HepG2 (cell line): ENCODE measurements at regions not wholly inside any gene's neighbourhood (a gene's known extent, or its start where the extent isn't known, plus 50 kb on each side); places are given as distances from the start of the nearest gene placed in this dataset.

Experiments
- ARID5B ChIP-seq: IDR thresholded peaks from 2 replicates; pipeline ENCODE4 v1.4.0; 2020; ENCODE audit warnings: mild to moderate bottlenecking, missing genetic modification reagents
- BCL6 ChIP-seq: IDR thresholded peaks from 2 replicates; pipeline ENCODE4 v1.6.1; 2016; ENCODE audit warnings: missing genetic modification reagents, missing compliant biosample characterization
- DDIT3 ChIP-seq: sonication (generic); formaldehyde crosslinking; IDR thresholded peaks from 2 replicates; pipeline ENCODE4 v1.4.0; 2020; ENCODE audit warnings: mild to moderate bottlenecking, missing genetic modification reagents
- GATAD2A ChIP-seq: IDR thresholded peaks from 2 replicates; pipeline ENCODE4 v1.6.1; 2016
- GZF1 ChIP-seq: sonication (generic); formaldehyde crosslinking; IDR thresholded peaks from 2 replicates; pipeline ENCODE4 v1.5.1; 2020; ENCODE audit warnings: mild to moderate bottlenecking, missing genetic modification reagents
- MBD4 ChIP-seq: IDR thresholded peaks from 2 replicates; pipeline ENCODE4 v1.6.1; 2012; ENCODE audit warnings: low read length, inconsistent platforms, borderline replicate concordance
- MBNL3 ChIP-seq: fragments of 250-450 bp; sonication (Bioruptor Pico); conservative IDR thresholded peaks from 2 replicates; pipeline ENCODE4 v1.8.0; 2022; ENCODE audit warnings: mild to moderate bottlenecking, inconsistent platforms
- NFRKB ChIP-seq: fragments of 450-650 bp; IDR thresholded peaks from 2 replicates; pipeline ENCODE4 v1.6.1; 2017
- RBAK ChIP-seq: sonication (generic); formaldehyde crosslinking; IDR thresholded peaks from 2 replicates; pipeline ENCODE4 v1.5.1; 2020; ENCODE audit warnings: mild to moderate bottlenecking, missing genetic modification reagents
- SOX6 ChIP-seq, 2 experiments: fragments of 450-650 bp in 1 of 2; sonication (generic) in 1 of 2; formaldehyde crosslinking in 1 of 2; IDR thresholded peaks; 2 replicates each; pipeline versions ENCODE4 v1.4.0 to v1.6.1; 2017 to 2020; ENCODE audit warnings: antibody characterized with exemption in 1 of 2, mild to moderate bottlenecking in 1 of 2, missing genetic modification reagents in 1 of 2
- TGIF2 ChIP-seq: IDR thresholded peaks from 2 replicates; pipeline ENCODE4 v1.6.1; 2016; ENCODE audit warnings: control low read depth, missing compliant biosample characterization
- TMF1 ChIP-seq: sonication (generic); formaldehyde crosslinking; IDR thresholded peaks from 2 replicates; pipeline ENCODE4 v1.8.1; 2022; ENCODE audit warnings: low read depth, missing genetic modification reagents
- ZBTB42 ChIP-seq: sonication (generic); formaldehyde crosslinking; IDR thresholded peaks from 2 replicates; pipeline ENCODE4 v1.5.0; 2020; ENCODE audit warnings: mild to moderate bottlenecking, missing genetic modification reagents
- ZFP36 ChIP-seq: fragments of 150-350 bp; IDR thresholded peaks from 2 replicates; pipeline ENCODE4 v1.6.1; 2018; ENCODE audit warnings: borderline replicate concordance, low read length, low read depth; ENCODE audit not compliant: partially characterized antibody
- ZFP82 ChIP-seq: sonication (generic); formaldehyde crosslinking; IDR thresholded peaks from 2 replicates; pipeline ENCODE4 v1.5.1; 2020; ENCODE audit warnings: mild to moderate bottlenecking, missing genetic modification reagents, borderline replicate concordance
- ZNF180 ChIP-seq: sonication (generic); formaldehyde crosslinking; IDR thresholded peaks from 2 replicates; pipeline ENCODE4 v1.4.0; 2020; ENCODE audit warnings: low read depth, missing genetic modification reagents, borderline replicate concordance
- ZNF326 ChIP-seq: sonication (generic); formaldehyde crosslinking; IDR thresholded peaks from 2 replicates; pipeline ENCODE4 v1.4.0; 2020; ENCODE audit warnings: missing genetic modification reagents, borderline replicate concordance
- ZNF354B ChIP-seq: sonication (generic); formaldehyde crosslinking; IDR thresholded peaks from 2 replicates; pipeline ENCODE4 v1.8.0; 2022; ENCODE audit warnings: mild to moderate bottlenecking, missing genetic modification reagents
- ZNF564 ChIP-seq: sonication (generic); formaldehyde crosslinking; IDR thresholded peaks from 2 replicates; pipeline ENCODE4 v1.8.1; 2023; ENCODE audit warnings: mild to moderate bottlenecking, missing genetic modification reagents
- ZSCAN21 ChIP-seq: sonication (generic); formaldehyde crosslinking; IDR thresholded peaks from 2 replicates; pipeline ENCODE4 v1.8.0; 2022; ENCODE audit warnings: mild to moderate bottlenecking, missing genetic modification reagents, moderate library complexity, borderline replicate concordance
- ZSCAN30 ChIP-seq: sonication (generic); formaldehyde crosslinking; IDR thresholded peaks from 2 replicates; pipeline ENCODE4 v1.5.0; 2020; ENCODE audit warnings: mild to moderate bottlenecking, missing genetic modification reagents
- TF ChIP-seq, protein P1 (sequence below): IDR thresholded peaks from 2 replicates; pipeline ENCODE4 v1.6.1; 2016; ENCODE audit warnings: missing compliant biosample characterization, missing genetic modification reagents, borderline replicate concordance

- no peak for TF ChIP-seq DDIT3 (CRISPR knock-in tag)
- no peak for TF ChIP-seq SOX6 (IDR thresholded peaks at IDR 0.05)
- TF ChIP-seq SOX6 (CRISPR knock-in tag; IDR thresholded peaks at IDR 0.05) = peak; percentile 67; the same call in 1 of the 2 replicates
- no peak for TF ChIP-seq GZF1 (CRISPR knock-in tag)
- TF ChIP-seq RBAK (CRISPR knock-in tag) = no peak
- peak; percentile 9; the same call in 1 of the 2 replicates for TF ChIP-seq ARID5B
- TF ChIP-seq, protein P1, sequence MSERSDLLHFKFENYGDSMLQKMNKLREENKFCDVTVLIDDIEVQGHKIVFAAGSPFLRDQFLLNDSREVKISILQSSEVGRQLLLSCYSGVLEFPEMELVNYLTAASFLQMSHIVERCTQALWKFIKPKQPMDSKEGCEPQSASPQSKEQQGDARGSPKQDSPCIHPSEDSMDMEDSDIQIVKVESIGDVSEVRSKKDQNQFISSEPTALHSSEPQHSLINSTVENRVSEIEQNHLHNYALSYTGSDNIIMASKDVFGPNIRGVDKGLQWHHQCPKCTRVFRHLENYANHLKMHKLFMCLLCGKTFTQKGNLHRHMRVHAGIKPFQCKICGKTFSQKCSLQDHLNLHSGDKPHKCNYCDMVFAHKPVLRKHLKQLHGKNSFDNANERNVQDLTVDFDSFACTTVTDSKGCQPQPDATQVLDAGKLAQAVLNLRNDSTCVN = peak; percentile 85; the same call in 1 of the 2 replicates
- no peak for TF ChIP-seq ZNF564 (CRISPR knock-in tag)
- TF ChIP-seq BCL6 (CRISPR knock-in tag) = no peak
- TF ChIP-seq ZSCAN21 (CRISPR knock-in tag) = no peak
- no peak for TF ChIP-seq TGIF2
- no peak for TF ChIP-seq ZNF180 (CRISPR knock-in tag)
- no peak for TF ChIP-seq ZFP82 (CRISPR knock-in tag)
- TF ChIP-seq ZBTB42 (CRISPR knock-in tag) = no peak
- TF ChIP-seq ZFP36 = no peak
- TF ChIP-seq ZSCAN30 (CRISPR knock-in tag) = no peak
- TF ChIP-seq ZNF354B (CRISPR knock-in tag) = no peak
- 0 out of 2 replicates have a peak, but pooled peaks have one; percentile 15 for TF ChIP-seq GATAD2A (CRISPR knock-in tag)
- no peak for TF ChIP-seq NFRKB
- no peak for TF ChIP-seq MBD4
- TF ChIP-seq ZNF326 (CRISPR knock-in tag) = no peak
- TF ChIP-seq MBNL3 (CRISPR knock-in tag) = no peak
- TF ChIP-seq TMF1 (CRISPR knock-in tag) = no peak
Measured at GRCh38 chr12:18798535-18799361, 60.8 kb downstream of the CAPZA3 start (continued).
